ENCODE measurements at regions not wholly inside any gene's neighbourhood (a gene's known extent, or its start where the extent isn't known, plus 50 kb on each side); places are given as distances from the start of the nearest gene placed in this dataset.

DNA sequence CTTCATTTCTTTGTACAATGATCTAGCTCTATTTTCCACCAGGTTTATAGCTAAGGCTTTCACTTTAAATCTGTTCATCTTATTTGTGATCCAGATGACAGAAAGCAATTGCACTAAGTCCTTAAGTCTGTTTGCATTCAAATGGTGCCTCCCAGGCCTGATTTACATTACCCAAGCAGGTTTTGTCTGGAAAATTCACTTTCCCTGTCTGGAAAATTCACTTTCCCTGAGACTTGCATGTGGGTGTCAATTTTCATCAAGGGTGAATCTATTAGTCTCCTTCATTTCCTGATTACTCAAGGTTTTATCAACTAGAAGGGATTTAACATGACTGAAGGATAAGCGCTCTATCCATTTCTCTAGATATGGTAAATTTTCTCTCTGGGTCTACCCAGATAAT, 1480.2 kb upstream of the GOT2 start:
- WGBS = 94% methylated on average over 1 of the region's 1 CpG

More for the DNA sequence above, 1480.2 kb upstream of the GOT2 start:
- no peak for TF ChIP-seq JUND (IDR thresholded peaks at IDR 0.05)
- TF ChIP-seq TAF1 (conservative IDR thresholded peaks at IDR 0.05) = no peak
- TF ChIP-seq EGR1 (IDR thresholded peaks at IDR 0.05; ENCODE audit: low read depth in 2 of 2) = no peak
- no peak for TF ChIP-seq YY1 (IDR thresholded peaks at IDR 0.05)
- no peak for TF ChIP-seq REST (IDR thresholded peaks at IDR 0.05)
- no peak for TF ChIP-seq HNF4G (IDR thresholded peaks at IDR 0.05)
- TF ChIP-seq ZBTB33 (IDR thresholded peaks at IDR 0.05) = no peak
- TF ChIP-seq GABPA (IDR thresholded peaks at IDR 0.05 in 1 of 2, conservative IDR thresholded peaks at IDR 0.05 in 1 of 2) = no peak
- TF ChIP-seq FOXA2 (IDR thresholded peaks at IDR 0.05) = no peak
- no peak for TF ChIP-seq NR2F2 (IDR thresholded peaks at IDR 0.05)
- no peak for TF ChIP-seq HNF4A (conservative IDR thresholded peaks at IDR 0.05)
- TF ChIP-seq, protein P1, sequence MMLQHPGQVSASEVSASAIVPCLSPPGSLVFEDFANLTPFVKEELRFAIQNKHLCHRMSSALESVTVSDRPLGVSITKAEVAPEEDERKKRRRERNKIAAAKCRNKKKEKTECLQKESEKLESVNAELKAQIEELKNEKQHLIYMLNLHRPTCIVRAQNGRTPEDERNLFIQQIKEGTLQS (IDR thresholded peaks at IDR 0.05) = no peak
- no peak for TF ChIP-seq SP1 (IDR thresholded peaks at IDR 0.05)
- TF ChIP-seq FOXA1 (IDR thresholded peaks at IDR 0.05) = no peak
- TF ChIP-seq CTCF (IDR thresholded peaks at IDR 0.05; ENCODE audit: low read depth, low read length, missing input control) = no peak
- no peak overlapping the region for H3K27ac ChIP-seq (ENCODE audit: low read depth in 1 of 2, low read length in 2 of 2)
- DNase-seq (ENCODE audit: low spot score) = no peak
- no peak overlapping the region for H3K4me3 ChIP-seq (ENCODE audit: low read depth in 1 of 3, low read length in 3 of 3)
- no peaks in the 10 kb centered on the region for H3K36me3 ChIP-seq (ENCODE audit: control insufficient read depth in 4 of 4, insufficient read depth in 3 of 4, low read depth in 1 of 4, low read length in 3 of 4)
- no peak overlapping the region for H3K9ac ChIP-seq (ENCODE audit: low read depth in 1 of 2, low read length in 2 of 2)
- H3K4me1 ChIP-seq (ENCODE audit: control insufficient read depth in 4 of 4, insufficient read depth in 4 of 4, low read length in 3 of 4) = no peaks in the 10 kb centered on the region
- H3K27me3 ChIP-seq (ENCODE audit: control insufficient read depth in 4 of 4, insufficient read depth in 4 of 4, low read length in 3 of 4) = no peaks in the 10 kb centered on the region
- H3K9me3 ChIP-seq (ENCODE audit: control insufficient read depth in 4 of 4, low read length in 3 of 4) = no peaks in the 10 kb centered on the region

Measured in liver (tissue), 8 donors.